GM18519 (cell line): ENCODE measurements at regions not wholly inside any gene's neighbourhood (a gene's known extent, or its start where the extent isn't known, plus 50 kb on each side); places are given as distances from the start of the nearest gene placed in this dataset.

Experiments
- ATAC-seq: cut with Tn5 transposase; IDR thresholded peaks from one replicate; pipeline ENCODE4 v1.9.1; 2021; ENCODE audit warnings: mild to moderate bottlenecking, moderate library complexity; ENCODE audit not compliant: unreplicated experiment, low FRiP score

DNA sequence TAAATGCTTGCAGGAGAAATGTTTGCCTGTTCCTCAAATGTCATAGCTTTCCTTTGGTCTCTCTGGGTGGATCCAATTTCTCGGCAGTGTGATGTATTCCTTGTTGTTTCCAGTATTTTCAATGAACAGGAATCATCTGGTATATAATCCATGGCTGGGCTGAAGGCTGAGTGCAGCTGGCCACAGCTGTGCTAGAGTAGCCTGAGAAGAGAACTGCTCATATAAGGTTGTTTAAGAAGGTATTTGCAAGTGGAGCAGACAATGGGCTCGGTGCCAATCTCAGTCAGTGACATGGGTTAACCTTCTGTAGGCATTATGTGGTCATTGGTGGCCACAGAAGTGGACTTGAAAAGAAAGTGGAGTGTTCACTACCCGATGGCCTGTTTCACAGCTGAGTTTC lies 390.3 kb downstream of the SPRY1 start:
- no peak for ATAC-seq

DNA sequence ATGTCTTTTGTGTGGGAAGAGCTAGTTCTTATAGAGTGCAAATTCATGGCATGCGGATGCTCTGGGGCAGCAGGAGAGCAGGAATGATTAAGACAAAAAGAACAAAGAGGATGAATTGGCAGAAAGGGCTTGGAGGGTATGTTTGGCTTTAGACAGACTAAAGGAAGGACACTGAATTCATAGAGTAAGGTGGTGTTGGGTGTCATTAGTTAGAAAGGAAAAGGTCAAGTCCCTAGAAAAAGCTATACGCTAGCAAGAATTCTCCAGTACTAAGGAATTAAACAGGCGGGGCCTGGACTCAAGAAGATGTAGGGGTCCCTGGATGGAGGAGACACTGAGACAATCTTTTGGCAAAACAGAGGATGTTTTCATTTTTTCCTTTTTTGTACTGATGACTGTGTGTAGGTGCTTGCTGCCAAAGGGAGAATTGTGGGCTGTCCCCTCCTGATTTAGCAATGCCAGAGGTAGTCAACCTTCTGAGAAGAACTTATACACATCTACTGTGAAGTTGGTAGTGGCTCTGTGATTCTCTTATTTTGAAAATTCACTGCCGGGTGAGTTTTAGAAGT lies 391.0 kb downstream of the SPRY1 start:
- ATAC-seq, result no peak

GRCh38 chr4:123788577-123788976 lies 392.0 kb downstream of the SPRY1 start:
- ATAC-seq, result no peak

DNA sequence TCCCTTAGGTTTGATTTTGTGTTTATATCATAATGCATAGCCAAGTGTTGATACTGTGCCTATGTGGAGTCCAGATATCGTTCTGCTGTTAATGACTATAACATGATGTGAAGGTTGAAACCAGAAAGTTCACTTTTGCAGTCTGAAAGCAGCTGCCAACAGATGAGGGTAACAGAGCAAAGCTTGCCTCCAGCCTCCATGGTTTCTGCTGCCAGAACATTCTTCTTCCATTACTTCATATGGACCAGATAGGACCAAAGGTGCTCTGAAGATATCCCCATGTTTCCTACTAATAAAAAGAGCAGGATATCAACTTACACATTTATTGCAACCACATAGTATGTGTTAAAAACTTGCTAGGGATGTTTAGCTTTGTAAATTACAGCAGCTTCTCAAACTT lies 394.1 kb downstream of the SPRY1 start:
- ATAC-seq, result no peak

- ATAC-seq, result no peak
Observed at GRCh38 chr4:123802082-123802645, 405.6 kb downstream of the SPRY1 start.

- no peak for ATAC-seq
Observed at GRCh38 chr4:123802933-123803332, 406.3 kb downstream of the SPRY1 start.

DNA sequence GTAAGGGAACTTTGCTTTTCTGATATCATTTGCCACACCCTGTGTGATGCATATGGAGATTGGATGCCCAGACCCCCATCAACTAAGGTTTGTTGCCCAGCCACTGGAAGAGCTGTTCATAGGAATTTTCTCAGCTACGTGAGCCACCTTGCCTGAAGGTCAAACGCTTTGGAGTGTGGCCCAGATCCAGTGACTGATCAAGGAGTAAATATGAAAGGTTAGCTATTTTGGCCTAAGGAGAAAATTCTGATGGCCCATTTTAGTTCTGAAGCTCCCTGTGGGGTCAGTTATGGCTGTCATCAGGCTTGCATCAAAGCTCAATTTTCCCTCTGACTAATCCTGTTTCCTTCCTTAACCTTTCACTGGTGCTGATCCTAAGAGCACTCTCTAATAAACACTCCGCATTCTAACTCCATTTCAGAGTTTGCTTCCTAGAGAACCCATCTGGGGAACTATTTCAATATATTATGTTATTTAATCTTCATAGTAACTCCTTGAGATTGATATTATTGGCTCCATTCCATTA lies 407.7 kb downstream of the SPRY1 start:
- no peak for ATAC-seq

- no peak for ATAC-seq
Observed at GRCh38 chr4:123806056-123806455, 409.5 kb downstream of the SPRY1 start.

- ATAC-seq, result no peak
Observed at GRCh38 chr4:123807187-123807586, 410.6 kb downstream of the SPRY1 start.

DNA sequence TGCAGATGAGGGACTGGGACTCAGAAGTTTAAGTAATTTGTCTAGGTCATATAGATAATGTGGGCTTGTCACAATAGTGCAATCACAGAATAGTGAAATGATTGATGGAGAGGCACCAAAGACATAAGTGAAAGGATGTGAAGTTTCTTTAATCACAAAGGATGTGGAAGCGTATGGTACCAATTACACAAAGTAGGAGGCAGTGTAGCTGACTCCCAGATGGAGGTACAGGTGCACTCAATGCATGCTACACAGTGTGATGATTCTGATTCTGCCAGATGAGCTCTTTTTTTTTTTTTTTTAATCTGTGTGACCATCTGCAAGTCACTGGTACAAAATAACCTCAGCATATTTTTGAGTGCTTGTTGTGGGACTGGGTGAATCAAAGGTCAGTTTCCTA lies 411.3 kb downstream of the SPRY1 start:
- ATAC-seq, result no peak

GRCh38 chr4:123809864-123810263 lies 413.3 kb downstream of the SPRY1 start:
- no peak for ATAC-seq

- ATAC-seq, result peak; percentile 10
Observed at GRCh38 chr4:123812066-123812390, 415.4 kb downstream of the SPRY1 start.

DNA sequence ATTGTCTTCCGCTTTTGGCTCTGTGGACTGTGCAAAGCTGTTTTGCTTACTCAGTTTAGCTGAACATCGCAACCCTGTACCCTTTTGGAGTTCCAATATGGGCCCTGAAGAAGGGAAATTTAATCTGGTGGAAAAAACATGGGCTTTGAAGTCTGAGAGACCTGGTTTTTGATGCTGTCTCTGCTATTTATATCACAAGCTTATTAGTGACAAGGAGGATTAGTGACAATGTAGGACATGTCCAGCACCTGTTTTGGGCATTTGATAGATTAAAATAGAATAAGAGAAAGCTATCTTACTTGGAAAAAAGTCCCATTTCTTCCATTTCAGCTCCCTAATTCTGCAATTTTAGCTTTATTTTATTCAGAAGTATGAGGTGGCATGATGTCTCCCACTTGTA lies 417.3 kb downstream of the SPRY1 start:
- no peak for ATAC-seq

GRCh38 chr4:123816462-123816861 lies 419.9 kb downstream of the SPRY1 start:
- ATAC-seq, result no peak

GRCh38 chr4:123817025-123817688 lies 420.6 kb downstream of the SPRY1 start:
- ATAC-seq, result no peak

DNA sequence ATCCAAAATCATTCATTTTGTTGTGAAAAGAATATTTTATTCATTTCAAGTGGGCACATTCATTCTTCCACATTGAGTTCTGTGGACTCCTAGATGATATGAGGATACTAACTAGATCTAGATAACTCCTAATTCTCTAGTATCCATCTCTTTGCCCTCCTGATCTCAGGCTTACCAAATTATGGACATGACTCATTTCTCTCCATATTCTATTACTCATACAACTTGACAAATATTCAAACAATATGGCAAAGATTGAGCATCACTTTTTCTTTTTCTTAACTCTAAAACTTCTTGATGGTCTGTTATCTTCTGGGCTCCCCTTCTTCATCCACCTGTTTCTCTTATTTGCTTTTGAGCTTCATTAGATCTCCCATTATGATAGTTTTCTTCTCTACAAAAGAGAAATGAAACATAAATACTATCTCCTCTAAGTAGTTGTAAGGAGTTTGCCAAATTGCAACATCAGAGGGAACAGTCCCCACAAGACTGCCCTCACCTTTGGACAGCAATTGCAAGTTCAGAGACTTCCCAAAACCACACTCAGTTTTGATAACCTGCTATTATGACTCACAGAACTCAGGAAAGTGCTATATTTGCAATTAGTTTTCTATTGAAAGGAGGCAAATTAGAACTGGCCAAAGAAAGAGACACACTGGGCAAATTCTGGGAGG lies 422.9 kb downstream of the SPRY1 start:
- no peak for ATAC-seq

DNA sequence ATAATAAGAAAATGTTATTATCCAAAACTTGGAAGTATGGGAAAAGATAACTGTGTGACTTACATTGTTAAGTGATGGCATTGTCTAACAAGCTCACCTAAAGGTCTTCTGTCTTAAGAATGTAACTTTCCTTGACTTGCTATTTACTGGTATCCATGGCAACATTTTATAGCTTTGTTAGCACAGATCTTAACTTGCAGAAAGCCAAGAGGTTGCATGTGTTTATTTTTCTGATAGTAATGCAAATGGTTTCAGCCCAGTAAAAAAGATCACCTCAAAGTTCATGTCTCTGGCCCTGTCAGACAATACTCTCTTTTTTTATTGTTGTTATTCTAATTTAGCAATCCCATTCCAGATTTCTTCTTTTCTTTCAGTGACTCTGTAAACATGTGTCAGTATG lies 425.3 kb downstream of the SPRY1 start:
- no peak for ATAC-seq

- ATAC-seq, result no peak
Observed at GRCh38 chr4:123822353-123822752, 425.8 kb downstream of the SPRY1 start.

- no peak for ATAC-seq
Observed at GRCh38 chr4:123823244-123823643, 426.6 kb downstream of the SPRY1 start.

DNA sequence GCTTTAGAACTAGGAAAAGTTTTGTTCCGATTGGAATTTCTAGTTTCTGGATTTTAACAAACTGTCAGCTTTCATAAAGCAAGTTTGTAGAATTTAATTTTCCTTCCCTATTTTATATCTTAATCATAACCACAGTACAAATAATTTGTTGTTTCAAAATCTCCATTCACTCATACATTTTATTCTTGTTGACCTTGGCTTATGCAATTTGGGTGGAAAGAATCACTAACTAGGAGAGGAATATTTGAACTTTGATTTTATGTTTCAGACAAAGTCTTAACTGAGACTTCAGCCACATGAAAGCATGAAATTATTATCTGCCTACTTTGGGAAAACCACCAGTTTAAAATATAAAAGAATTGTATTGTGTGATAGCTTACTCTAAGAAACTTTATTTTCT lies 427.9 kb downstream of the SPRY1 start:
- ATAC-seq, result no peak

DNA sequence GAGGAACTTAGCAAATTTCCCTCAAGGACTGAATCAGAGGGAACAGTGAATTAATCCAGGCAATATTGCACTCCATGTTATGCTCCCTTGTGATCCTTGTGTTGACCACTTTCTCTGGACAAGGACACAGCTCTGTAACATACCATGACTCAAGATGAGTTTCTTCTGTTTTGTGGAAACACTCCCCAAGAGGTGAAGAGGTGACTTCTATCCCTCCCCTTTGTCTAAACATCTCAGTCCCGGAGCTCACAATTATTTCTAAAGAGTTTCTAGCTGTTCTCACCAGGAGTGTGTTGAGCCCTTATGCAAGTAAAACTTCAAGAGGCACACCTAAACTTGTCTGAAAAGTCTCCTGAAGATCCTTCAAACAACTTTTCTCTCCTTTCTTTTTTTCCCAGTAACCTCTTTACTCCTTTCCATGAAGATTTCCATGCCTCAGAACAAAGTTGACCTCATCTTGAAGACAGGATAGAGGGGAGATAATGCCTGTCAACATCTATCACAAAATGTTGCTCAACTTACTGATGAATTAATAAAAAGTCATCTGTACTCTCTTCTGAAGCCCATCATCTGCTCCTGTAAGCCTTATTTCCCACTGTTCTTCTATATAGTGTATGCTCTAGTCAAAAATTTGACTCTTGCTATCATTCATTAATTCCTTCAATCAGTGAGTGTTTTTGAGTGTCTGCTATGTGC lies 429.1 kb downstream of the SPRY1 start:
- ATAC-seq, result no peak
